HL-60 (cell line): ENCODE measurements at regions not wholly inside any gene's neighbourhood (a gene's known extent, or its start where the extent isn't known, plus 50 kb on each side); places are given as distances from the start of the nearest gene placed in this dataset.

Experiments
- CTCF ChIP-seq: IDR thresholded peaks from one replicate; pipeline ENCODE4 v1.5.1; 2011; ENCODE audit warnings: low read length, control low read depth, inconsistent platforms; ENCODE audit not compliant: insufficient read depth
- GABPA ChIP-seq: IDR thresholded peaks from 2 replicates; pipeline ENCODE4 v1.6.1; 2012; ENCODE audit warnings: low read depth
- POLR2AphosphoS5 ChIP-seq: IDR thresholded peaks from 2 replicates; pipeline ENCODE4 v1.6.1; 2012; ENCODE audit warnings: low read depth
- REST ChIP-seq: IDR thresholded peaks from 2 replicates; pipeline ENCODE4 v1.6.1; 2012; ENCODE audit warnings: low read depth; ENCODE audit not compliant: insufficient replicate concordance
- SPI1 ChIP-seq: IDR thresholded peaks from 2 replicates; pipeline ENCODE4 v1.6.1; 2012; ENCODE audit warnings: low read depth, mild to moderate bottlenecking, borderline replicate concordance

GRCh38 chr9:103203172-103203571 is 208.0 kb downstream of the CYLC2 start:
- TF ChIP-seq CTCF (no peak), REST (no peak), GABPA (no peak), POLR2AphosphoS5 (no peak), SPI1 (no peak)
